HEK293T (cell line): ENCODE measurements at regions not wholly inside any gene's neighbourhood (a gene's known extent, or its start where the extent isn't known, plus 50 kb on each side); places are given as distances from the start of the nearest gene placed in this dataset.

ENCODE experiments used
- ARNT ChIP-seq: fragments of 450-650 bp; IDR thresholded peaks from 2 replicates; pipeline ENCODE4 v1.6.1; 2017; ENCODE audit warnings: mild to moderate bottlenecking
- BHLHE40 ChIP-seq: fragments of 450-650 bp; IDR thresholded peaks from 2 replicates; pipeline ENCODE4 v1.6.1; 2016; ENCODE audit warnings: mild to moderate bottlenecking, moderate library complexity, borderline replicate concordance
- FOXK2 ChIP-seq: fragments of 450-650 bp; IDR thresholded peaks from 2 replicates; pipeline ENCODE4 v1.6.1; 2016; ENCODE audit warnings: mild to moderate bottlenecking
- FOXM1 ChIP-seq: fragments of 450-650 bp; IDR thresholded peaks from 2 replicates; pipeline ENCODE4 v1.6.1; 2017; ENCODE audit warnings: mild to moderate bottlenecking, borderline replicate concordance

GRCh38 chr11:101717619-101718018 is 133.8 kb upstream of the TRPC6 start:
- no peak for TF ChIP-seq FOXK2
- TF ChIP-seq BHLHE40 = no peak
- TF ChIP-seq ARNT = no peak
- TF ChIP-seq FOXM1 = no peak
